Left kidney (tissue), 1 donor: ENCODE measurements at regions not wholly inside any gene's neighbourhood (a gene's known extent, or its start where the extent isn't known, plus 50 kb on each side); places are given as distances from the start of the nearest gene placed in this dataset.
"Not testable (repeated sequence)": the region's sequence is repeated elsewhere in the genome, so short reads cannot be mapped to it uniquely, and the experiment has no call there.

ENCODE experiments used
- DNase-seq: peaks from one replicate; pipeline ENCODE4 v3.0.0-alpha.2; 2013

DNA sequence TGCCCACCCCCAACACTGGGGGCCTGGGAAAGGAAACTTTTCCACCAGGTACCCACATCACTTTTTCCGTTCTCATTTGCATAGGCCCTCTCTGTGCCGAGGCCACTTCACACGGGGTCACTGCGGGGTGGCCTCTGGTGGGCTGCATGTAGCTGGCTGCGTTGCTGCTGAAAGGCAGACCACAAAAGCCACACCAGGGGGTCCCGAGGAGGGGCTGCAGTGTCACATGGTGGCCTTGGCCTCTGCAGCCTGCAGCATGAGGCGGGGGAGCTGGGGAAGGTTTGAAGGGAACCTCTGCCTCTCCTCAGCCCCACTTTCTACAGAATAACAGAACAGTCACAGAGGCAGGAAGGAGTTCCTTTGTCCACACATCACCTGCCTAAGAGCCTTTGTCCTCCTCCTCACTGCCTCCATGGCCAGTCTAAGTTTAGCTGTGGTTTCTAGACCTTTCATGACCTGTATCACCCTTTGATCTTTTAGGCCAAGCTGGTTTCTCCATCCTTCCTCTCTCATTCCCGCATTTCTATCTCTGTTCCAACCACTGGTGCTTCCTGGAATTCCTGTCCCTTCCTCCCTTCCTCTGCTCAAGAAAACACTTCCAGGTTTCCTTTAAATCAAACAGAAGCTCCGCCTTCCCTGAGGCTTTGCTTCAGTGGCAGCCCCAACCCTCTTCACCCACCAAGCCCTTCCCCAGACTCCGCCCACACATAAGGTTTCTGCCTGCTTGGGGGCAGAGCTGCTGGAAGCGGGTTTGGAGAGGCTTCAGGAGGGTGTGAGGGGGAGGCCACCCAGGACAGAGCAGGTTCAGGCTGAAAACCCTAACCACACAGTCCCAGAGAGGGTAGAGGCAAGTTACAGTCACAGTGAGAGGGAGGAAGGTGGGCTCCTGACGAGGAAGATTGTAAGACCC lies 150.7 kb upstream of the TLE3 start:
- peak; percentile 72 for DNase-seq

DNA sequence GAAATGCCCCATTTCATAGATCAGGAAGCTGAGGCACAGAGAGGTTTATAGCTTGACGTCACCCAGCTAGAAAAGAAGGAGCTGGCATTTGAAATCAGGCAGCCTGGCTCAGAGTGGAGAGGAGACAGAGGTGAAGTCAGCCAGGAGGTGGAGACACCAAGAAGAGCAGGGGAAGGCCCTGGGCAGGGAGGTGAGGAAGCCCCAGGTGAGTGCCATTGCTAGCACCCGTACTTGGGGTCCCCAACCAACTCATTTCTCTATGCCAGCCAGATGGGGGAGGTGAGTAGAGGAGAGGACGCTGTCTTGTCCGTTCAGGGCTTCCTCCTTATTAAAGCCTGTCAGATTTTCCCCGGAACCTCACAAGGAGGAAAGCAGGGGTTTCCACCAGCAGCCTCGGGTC lies 149.6 kb upstream of the TLE3 start:
- DNase-seq, result no peak

DNA sequence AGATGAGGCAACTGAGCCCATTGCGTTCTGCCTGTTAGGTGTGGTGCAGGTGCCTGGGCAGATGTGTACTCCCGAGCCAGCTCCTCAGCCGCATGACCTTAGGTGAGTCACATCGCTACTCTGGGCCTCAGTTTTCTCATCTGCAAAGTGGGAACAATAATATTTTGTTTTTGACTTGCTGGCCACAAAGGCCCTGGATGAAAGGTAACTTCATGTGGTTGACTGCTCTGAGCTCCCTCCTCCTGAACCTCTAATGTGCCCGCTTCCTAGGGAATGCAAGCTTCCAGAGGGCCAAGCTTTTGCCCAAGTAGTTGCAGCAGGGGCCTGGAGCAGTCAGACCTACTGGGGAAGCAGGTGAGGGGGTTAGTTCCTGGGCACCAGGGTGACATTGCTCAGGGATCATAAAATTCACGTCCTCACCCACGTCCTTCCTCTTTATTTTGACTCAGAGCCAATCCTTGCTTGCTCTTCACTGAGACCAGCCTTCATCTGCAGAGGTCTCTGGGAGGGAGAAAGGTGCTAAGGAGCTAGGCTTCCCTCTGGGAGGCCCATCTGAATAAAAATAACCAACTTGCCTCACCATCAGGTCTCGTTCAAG lies 149.0 kb upstream of the TLE3 start:
- DNase-seq, result no peak

DNA sequence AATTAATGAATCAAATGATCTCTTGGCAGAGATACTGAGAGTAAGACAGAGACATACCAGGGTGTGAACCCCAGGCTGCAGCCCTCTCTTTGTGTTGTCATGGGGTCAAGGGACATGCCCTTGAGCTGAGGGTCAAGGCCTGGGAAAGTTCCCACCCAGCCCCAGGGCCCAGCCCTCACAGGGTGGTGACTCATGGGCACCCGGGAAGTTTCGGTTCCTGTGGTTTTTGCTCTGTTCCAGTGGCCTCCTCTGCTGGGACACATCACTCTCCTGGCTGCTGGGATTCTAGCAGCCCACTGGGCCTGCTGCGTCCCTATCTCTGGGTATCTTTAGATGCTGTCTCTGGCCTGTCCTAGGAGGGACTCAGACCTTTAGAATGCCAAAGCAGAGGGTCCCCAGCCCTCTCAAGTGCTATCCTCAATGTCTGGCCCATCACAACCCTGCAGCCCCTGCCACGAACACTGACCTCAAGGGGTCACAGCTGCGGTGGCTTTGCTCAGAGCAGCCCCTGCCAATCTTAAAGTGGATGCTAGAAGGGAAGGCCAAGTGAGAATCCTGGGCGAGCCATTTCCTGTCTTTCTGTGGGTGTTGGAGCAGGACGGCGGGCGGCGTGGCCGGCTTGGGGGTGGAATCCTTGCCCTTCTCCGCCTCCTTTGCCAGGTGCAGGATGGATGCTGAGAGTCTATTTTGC lies 148.4 kb upstream of the TLE3 start:
- no peak for DNase-seq

DNA sequence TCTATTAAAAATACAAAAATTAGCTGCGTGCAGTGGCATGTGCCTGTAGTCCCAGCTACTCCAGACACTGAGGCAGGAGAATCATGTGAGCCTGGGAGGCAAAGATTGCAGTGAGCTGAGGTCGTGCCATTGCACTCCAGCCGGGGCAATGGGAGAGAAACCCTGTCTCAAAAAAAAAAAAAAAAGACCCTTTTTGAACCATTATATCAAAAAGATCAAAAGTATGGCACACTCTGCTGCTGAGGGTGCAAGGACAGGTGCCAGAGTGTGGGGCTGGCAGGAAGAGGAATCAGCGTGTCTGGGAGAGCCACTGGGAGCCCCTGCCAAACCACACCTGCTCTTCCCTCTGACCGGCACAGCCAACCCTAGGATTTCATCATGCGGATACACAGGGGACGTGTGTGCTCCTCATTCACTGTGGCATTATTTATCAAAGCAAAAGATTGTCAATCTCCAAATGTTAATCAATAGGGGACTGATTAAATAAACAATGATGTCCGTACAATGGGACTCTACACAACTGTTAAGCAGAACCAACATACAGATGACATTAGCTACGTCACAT lies 147.3 kb upstream of the TLE3 start:
- no peak for DNase-seq

DNA sequence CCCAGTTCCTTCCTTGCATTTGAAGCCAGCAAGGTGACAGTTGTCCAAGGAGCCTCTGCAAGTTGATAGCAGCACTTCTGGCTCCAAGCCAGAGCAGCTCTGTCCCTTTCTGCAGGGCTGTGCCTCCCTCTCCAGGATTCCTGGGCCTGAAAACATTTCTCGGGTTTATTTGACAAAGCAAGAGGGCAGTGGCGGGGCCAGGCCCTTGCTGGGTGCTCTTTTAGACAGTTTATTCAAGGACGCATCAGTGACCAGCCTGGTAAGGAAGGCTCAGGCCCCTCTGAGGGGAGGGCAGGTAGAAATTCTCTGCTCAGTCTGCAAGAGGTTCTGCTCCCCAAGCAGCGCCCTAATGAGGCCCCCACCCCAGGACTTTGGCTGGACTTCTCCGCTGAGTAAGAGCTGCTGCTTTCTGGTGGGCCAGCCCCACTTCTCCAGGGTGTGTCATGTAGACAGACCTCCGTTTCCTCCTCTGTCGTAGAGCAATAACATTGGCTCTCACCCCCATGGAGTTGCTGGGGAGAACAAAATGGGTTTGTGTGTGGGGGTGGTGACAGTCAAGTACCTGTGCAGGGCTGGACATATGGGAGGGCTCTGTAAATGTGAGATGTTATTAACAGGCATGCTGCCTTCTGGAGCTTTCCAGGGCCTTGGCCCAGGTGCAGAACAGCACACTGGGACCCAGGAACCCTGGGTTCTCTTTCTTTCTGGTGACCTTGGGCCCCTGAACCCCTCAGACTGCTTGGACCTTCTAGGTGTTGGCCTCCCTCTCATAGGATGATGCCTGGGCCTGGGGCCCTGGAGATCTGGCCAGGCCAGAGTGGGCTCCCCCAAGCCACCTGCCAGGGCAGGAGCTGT lies 146.2 kb upstream of the TLE3 start:
- no peak for DNase-seq

DNA sequence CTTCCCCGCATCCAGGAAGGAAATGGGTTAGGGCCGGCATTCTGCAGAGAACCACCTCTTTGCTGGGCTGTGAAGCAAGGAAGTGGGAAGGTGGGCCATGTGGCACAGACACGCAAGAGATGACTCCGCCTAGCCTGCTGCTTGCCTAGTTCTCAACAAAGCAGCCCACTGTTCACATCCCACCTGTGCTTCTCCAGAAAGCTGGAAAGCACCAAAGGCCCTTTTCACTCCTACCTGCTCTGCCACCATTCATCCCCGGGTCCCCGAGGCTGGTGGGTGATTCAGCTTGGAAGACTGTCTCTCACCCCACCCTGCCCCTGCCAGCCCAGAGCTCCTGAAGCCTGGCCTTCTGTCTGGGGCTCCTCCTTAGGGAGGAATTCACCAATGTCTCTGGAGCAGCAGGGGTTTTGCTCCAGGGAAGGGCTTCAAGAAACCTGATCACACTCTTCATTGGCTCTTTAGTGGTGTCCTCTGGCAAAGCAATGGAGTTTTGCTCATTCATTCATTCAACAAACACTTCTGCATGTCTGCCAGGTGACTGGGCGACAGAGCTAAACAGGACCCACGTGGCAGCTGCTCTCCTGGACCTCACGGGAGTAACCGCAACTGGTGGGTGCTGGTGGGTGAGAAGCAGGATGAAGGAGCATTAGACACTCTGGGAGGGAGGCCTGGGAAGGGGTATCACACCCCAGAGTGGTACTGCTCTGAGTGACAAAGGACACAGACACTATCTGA lies 145.4 kb upstream of the TLE3 start:
- no peak for DNase-seq

DNA sequence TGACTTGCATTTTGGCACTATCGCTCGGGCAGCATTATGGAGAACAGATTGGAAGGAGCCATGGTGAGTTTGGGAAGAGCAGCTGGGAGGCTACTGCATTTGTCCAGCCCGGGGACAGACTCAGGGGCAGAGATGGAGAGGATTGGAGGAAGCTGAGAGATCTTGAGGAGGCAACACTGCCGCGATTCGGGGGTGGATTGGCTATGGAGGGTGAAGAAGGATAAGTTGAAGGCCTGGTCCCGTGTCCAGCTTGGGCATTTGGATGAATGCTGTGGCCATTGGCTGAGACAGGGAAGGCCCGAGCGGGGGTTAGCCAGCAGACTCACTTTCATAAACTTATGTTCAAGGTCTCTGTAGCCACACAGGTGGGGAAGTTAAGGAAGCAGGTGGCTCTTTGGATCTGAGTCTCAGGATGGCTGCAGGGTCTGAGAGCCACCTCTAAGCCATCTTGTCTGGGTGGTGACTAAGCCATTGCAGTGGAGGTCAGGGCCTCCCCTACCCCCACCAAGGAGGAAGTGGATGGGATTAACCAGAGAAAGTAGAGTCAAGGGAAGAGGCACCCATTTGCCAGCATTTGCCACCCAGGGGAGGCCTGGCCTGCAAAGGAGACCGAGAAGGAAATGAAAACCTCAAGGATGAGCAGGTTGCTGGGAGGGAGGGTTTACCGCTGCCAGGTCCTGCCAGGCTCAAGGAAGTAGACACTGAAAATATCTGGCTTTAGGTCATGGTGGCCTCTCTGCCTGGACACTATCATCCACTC lies 144.0 kb upstream of the TLE3 start:
- DNase-seq, result no peak

DNA sequence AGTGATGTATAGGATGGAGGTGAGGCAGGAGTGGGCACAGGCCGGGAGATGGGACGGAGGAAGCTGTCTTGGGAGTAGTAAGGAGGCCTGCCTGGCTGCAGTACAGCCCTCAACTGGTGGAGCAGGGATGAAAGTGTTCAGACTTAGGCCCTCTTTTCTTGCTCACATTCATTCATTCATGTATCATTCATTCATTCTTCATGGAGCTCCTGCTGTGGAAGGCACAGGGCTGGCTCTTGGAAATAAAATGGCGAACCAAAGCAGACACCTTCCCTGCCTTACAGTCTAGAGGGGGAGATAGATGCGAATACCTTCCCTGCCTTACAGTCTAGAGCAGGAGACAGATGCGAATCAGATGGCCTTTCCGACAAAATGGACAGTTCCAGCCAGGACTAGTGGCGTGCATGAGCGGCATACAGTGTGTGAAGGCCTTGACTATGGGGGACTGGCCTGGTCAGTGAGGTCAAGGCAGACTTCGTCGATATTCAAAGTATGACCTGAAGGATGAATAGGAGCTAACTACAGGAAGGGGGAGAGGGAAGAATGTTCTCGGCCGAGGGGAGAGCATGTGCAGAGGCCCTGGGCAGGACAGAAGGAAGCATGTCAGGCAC lies 143.2 kb upstream of the TLE3 start:
- no peak for DNase-seq

DNA sequence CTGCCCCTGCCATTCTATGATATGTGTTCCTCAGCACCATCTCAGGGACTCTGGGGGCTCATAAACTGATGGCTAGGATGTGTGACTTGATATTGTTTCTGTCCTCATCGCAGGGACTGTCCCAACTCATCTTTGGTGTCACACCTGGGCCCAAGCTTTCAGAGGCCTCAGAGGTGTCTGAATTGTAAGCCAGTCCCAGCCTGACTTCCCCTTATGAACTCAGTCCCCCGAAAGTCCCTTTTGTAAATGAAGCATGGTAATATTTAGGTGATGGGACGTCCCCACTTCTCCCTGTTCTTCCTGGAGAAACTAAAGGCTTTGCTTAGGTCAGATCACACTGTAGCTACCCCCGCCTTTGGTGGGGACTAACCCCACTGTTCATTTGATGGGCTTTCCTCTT lies 142.4 kb upstream of the TLE3 start:
- DNase-seq, result no peak

DNA sequence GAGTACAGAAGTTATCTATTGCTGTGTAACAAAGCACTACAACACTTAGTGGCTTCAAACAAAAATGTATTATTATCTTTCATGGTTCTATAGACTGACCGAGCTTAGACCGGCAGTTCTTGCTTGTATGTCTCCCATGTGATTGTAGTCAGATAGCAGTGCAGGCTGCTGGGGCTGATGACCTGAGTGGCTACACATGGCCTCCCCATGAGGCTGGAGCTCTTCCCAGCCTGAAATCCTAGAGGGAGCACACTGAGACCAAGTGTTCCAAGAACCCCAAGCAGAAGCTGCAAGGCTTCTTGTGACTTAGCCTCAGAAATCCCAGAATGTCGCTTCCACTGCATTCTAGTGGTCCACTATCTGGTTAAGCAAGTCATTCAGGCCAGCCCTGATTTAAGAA lies 141.2 kb upstream of the TLE3 start:
- DNase-seq, result no peak

DNA sequence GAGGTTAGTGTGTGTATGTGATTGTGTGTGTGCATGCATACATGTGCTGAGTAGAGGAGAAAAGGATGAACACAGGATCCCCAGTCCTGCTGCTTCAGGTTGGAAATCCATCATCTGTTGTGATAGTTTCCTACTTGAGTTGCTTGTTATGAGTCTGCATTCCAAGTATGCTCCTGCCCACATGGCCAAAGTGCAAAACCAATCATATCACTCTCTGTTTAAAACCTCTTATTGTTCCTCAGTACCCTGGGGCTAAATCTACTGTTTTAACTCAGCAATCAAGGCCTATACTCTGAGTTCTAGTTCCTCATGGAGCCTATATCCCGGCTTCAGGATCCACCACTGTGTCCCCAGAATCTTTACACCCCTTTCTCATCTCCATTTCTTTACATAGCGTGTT lies 139.9 kb upstream of the TLE3 start:
- DNase-seq, result no peak

DNA sequence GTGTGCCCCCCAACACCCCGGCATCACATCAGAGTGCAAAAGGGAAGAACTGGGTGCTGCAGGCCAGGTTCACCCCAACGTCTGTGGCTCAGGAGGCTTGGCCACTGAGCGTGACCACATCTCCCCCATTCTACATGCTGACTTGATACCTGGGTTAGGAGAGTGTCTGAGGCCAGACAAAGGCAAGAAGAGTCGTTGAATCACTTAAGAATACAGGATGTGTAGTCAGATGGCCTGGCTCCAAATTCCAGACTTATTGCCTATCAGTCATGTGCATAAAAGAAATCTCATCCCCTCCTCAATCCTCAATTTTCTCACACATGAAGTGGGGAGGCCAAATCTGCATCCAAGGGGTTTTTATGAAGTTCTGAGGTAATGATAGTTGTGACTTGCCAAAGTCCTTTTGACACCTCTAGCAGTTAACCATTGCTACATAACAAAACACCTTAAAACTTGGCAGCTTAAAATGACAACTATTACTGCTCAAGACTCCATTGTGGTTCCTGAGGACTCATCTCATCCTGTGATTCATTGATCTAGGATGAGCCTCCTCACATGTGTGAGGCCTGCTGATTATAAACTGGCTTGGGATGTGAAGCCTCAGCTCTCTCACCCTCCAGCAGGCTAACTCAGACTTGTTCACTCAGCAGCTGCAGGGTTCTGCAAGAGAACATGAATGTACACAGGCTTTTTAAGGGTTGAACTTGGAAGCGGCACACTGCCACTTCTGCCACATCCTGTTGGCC lies 138.8 kb upstream of the TLE3 start:
- DNase-seq, result no peak

DNA sequence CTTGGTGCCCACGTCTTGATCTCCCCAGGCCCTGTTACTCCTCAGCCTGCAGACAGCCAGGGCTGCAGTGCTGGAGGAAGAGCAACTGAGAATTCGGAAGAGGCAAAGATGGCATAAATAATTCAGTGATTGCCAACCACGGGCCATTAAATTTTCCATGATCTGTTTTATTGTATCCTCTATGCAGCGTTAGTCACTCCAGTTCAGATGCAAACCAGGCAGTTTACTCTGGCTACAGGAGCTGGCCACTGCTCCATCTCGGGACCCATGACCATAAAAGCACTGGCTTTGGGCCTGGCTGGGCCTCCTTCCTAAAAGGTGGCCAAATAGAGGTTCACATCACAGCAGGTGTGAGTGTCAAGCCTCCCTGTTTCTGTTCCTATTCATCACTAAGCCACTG lies 137.6 kb upstream of the TLE3 start:
- no peak for DNase-seq

DNA sequence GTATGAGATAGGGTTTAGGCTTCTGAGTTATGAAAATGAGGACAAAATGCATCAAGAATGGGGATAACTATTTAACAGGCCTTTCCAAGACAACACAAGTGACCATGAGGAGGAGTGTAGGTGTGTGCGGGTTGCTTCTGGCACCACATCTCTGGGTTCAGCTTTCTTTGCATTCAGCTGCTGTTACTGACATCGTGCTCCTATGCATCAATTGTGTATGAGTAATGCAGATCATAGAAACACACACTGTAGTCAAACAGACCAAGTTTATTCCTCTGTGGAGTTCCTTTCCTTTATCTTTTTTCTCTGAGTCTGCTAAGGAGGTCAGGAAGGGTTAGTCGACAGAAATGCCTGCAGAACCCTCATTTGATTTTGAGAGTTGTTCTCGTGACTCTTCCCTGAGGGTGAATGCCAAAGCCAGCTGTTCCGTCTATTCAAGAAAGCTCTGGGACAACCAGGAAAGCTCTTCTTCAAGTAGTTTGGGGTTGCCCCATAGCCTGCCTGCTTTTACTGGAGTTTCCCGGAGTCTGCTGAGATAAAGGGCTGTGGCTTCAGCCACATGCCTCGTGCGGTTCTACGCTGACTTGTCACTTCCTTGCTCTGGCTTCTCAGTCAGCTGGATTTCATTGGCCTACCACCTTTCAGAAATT lies 136.7 kb upstream of the TLE3 start:
- DNase-seq, result no peak

DNA sequence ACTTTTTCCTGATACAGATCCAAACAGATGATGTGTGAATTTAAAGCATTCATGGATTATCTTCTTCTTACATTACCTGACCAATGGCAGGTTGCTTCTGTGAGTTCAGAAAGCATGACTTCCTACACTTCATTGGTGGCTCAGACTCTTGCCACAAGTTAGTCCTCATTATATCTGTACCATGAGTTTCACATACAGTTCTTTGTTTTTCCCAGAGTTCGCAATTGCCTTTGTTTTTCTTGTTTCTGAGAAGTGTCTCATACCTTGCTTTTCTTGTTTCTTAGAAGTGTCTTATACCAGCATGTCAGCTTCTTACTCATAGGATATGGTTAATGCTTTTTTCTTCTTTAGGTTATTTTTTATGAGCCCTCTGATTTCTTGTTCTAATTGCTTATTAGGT lies 133.8 kb upstream of the TLE3 start:
- DNase-seq, result no peak

DNA sequence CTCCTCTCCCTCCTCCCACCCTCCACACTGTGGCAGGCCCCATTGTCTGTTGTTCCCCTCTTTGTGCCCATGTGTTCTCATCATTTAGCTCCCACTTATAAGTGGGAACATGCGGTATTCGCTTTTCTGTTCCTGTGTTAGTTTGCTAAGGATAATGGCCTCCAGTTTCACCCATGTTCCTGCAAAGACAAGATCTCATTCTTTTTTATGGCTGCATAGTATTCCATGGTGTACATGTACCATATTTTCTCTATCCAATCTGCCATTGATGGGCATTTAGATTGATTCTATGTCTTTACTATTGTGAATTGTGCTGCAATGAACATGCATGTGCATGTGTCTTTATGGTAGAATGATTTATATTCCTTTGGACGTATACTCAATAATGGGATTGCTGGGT lies 130.2 kb upstream of the TLE3 start:
- not testable (repeated sequence) for DNase-seq

DNA sequence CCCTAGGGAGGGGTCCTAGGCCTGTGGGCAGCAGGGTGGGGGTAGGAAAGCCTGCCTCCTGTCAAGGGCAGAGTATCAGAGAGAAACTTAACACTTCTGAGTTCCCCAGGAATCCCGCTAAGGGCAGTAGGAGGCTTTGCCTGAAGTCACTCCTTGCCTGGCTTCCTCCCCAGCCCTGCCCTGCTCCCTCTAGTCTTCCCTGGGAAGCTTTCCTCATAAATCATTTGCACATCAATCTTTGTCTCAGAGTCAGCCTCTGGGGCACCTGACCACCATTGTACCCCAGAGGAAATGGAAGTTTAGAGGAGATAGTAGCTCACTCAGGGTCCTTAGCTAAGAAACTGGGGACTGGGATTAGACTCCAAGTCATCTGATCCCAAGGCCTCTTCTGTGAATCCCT lies 129.4 kb upstream of the TLE3 start:
- no peak for DNase-seq
